Mammary epithelial cell (primary cell): ENCODE measurements at regions not wholly inside any gene's neighbourhood (a gene's known extent, or its start where the extent isn't known, plus 50 kb on each side); places are given as distances from the start of the nearest gene placed in this dataset.

ENCODE experiments used
- EZH2 ChIP-seq: IDR thresholded peaks from 2 replicates; pipeline ENCODE4 v1.6.1; 2012; ENCODE audit warnings: low read length, inconsistent platforms, borderline replicate concordance
- TF ChIP-seq, protein P1 (sequence below), 2 donors: IDR thresholded peaks in 1 of 2; conservative IDR thresholded peaks in 1 of 2; 2 replicates each; pipeline ENCODE4 v1.5.1; 2011 to 2012; ENCODE audit warnings: inconsistent platforms in 2 of 2, low read length in 2 of 2, mild to moderate bottlenecking in 2 of 2, control low read depth in 1 of 2, low read depth in 1 of 2; ENCODE audit not compliant: insufficient read depth in 1 of 2; ENCODE audit errors: extremely low read depth in 1 of 2

DNA sequence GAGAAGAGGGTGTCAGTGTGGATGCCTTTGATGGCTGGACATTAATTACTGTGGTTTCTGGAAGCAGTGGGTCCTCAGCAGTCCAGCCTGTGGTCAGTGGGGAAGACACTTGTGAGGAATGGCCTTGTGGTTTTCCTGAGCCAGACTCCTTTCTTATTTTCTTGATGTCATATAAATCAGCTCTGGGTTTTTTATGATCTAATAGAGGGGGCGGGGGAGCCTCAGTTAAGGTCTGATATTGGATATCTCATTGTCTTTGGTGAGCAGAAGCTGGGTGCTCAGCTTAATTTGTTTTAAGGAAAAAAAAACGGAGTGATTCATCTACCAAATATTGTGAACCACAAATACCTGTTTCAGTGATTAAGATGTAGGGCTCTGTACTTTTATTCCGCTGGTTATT, 62.1 kb downstream of the OTOR start:
- TF ChIP-seq, protein P1, sequence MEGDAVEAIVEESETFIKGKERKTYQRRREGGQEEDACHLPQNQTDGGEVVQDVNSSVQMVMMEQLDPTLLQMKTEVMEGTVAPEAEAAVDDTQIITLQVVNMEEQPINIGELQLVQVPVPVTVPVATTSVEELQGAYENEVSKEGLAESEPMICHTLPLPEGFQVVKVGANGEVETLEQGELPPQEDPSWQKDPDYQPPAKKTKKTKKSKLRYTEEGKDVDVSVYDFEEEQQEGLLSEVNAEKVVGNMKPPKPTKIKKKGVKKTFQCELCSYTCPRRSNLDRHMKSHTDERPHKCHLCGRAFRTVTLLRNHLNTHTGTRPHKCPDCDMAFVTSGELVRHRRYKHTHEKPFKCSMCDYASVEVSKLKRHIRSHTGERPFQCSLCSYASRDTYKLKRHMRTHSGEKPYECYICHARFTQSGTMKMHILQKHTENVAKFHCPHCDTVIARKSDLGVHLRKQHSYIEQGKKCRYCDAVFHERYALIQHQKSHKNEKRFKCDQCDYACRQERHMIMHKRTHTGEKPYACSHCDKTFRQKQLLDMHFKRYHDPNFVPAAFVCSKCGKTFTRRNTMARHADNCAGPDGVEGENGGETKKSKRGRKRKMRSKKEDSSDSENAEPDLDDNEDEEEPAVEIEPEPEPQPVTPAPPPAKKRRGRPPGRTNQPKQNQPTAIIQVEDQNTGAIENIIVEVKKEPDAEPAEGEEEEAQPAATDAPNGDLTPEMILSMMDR (conservative IDR thresholded peaks at IDR 0.05 in 1 of 2, IDR thresholded peaks at IDR 0.05 in 1 of 2; ENCODE audit: extremely low read depth in 1 of 2, insufficient read depth in 1 of 2, low read depth in 1 of 2, low read length in 2 of 2) = no peak
- TF ChIP-seq EZH2 = no peak
